Right lobe of liver (tissue), 6 donors: ENCODE measurements at regions not wholly inside any gene's neighbourhood (a gene's known extent, or its start where the extent isn't known, plus 50 kb on each side); places are given as distances from the start of the nearest gene placed in this dataset.
"Not testable (repeated sequence)": the region's sequence is repeated elsewhere in the genome, so short reads cannot be mapped to it uniquely, and the experiment has no call there.

Experiments
- ATAC-seq, 4 donors: fragments of 200-7000 bp; cut with Tn5 transposase; one replicate each; pipeline ENCODE4 v1.9.1; 2020; ENCODE audit warnings: mild to moderate bottlenecking in 4 of 4, moderate library complexity in 4 of 4
- DNase-seq, 3 donors: peaks; one replicate each; pipeline ENCODE4 v3.0.0-alpha.2; 2020
- H3K27ac ChIP-seq, 3 donors: fragments of 200-600 bp; one replicate each; pipeline ENCODE4 v1.8.0; 2022
- H3K27me3 ChIP-seq, 2 donors: fragments of 200-600 bp; one replicate each; pipeline ENCODE4 v1.8.0; 2022
- H3K36me3 ChIP-seq, 4 donors: fragments of 200-600 bp; sonication (generic) in 1 of 4; one replicate each; pipeline versions ENCODE4 v1.5.1 to v1.8.0; 2017 to 2022; ENCODE audit warnings: control low read depth in 1 of 4
- H3K4me1 ChIP-seq, 4 donors: fragments of 200-600 bp; sonication (generic) in 1 of 4; one replicate each; pipeline versions ENCODE4 v1.5.1 to v1.8.0; 2017 to 2022; ENCODE audit warnings: control low read depth in 1 of 4
- H3K4me3 ChIP-seq, 3 donors: fragments of 200-600 bp; one replicate each; pipeline ENCODE4 v1.8.0; 2022
- H3K9me3 ChIP-seq, 4 donors: fragments of 200-600 bp; sonication (generic) in 1 of 4; one replicate each; pipeline versions ENCODE4 v1.5.1 to v1.8.0; 2017 to 2022; ENCODE audit warnings: control low read depth in 1 of 4
- POLR2A ChIP-seq: fragments of 450-650 bp; IDR thresholded peaks from one replicate; pipeline ENCODE4 v1.6.1; 2017; ENCODE audit warnings: antibody characterized with exemption, mild to moderate bottlenecking
- WGBS: methylation state at CpG from one replicate; pipeline ENCODE4 v1.1.6; 2018; ENCODE audit warnings: low coverage, low lambda C conversion rate; ENCODE audit not compliant: insufficient coverage; ENCODE audit errors: missing lambda C conversion rate; 5-methylcytosine and 5-hydroxymethylcytosine counted together
- intact Hi-C, 2 donors: fragments of 100-400 bp; cut with DNase I; formaldehyde crosslinking; loops; one replicate each; pipeline versions ENCODE4 v1.11.2 to v1.14.1; 2022
- TF ChIP-seq, protein P1 (sequence below), 4 donors: fragments of 200-600 bp in 3 of 4; fragments of 450-650 bp in 1 of 4; IDR thresholded peaks; one replicate each; pipeline versions ENCODE4 v1.5.1 to v1.8.0; 2016 to 2022; ENCODE audit warnings: antibody characterized with exemption in 4 of 4, mild to moderate bottlenecking in 2 of 4
- donor health status: DM: no; HTN: yes; CAD: no.
- donor health status: DM: no; HTN: no; CAD: no.
- donor health status: DM: no; HTN: no; CAD: no.
- donor health status: DM: no; HTN: yes; CAD: no.
- donor health status: DM: no; HTN: yes; CAD: no.

DNA sequence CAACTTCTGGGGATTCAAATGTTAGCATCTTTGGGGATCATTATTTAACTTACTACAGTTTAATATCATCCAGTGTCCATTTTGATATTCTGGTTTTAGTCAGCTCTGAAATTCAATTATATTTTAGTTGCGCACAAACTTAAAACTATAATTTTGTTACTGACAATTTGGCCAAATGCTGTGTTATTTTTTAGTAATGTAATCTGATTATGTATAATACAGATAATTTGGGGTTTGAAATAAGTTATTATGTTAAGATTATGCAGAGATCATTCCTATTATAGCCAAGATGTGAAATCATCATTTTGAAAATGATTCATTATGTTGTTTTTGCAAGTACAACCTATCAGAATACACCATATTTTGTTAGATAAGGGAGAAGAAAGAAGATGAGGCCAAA lies 706.1 kb downstream of the ROBO2 start:
- no peaks in the 10 kb centered on the region for H3K4me1 ChIP-seq
- no peaks in the 10 kb centered on the region for H3K36me3 ChIP-seq
- H3K27me3 ChIP-seq: no peaks in the 10 kb centered on the region
- intact Hi-C loops: no loop called here
- H3K27ac ChIP-seq: no peak overlapping the region
- TF ChIP-seq, protein P1, sequence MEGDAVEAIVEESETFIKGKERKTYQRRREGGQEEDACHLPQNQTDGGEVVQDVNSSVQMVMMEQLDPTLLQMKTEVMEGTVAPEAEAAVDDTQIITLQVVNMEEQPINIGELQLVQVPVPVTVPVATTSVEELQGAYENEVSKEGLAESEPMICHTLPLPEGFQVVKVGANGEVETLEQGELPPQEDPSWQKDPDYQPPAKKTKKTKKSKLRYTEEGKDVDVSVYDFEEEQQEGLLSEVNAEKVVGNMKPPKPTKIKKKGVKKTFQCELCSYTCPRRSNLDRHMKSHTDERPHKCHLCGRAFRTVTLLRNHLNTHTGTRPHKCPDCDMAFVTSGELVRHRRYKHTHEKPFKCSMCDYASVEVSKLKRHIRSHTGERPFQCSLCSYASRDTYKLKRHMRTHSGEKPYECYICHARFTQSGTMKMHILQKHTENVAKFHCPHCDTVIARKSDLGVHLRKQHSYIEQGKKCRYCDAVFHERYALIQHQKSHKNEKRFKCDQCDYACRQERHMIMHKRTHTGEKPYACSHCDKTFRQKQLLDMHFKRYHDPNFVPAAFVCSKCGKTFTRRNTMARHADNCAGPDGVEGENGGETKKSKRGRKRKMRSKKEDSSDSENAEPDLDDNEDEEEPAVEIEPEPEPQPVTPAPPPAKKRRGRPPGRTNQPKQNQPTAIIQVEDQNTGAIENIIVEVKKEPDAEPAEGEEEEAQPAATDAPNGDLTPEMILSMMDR (IDR thresholded peaks at IDR 0.05): no peak
- no peak for TF ChIP-seq POLR2A
- 83% methylated on average over 1 of the region's 1 CpG for WGBS
- no peaks in the 10 kb centered on the region for H3K9me3 ChIP-seq
- H3K4me3 ChIP-seq: no peak overlapping the region
- ATAC-seq (no peak), DNase-seq (no peak)

DNA sequence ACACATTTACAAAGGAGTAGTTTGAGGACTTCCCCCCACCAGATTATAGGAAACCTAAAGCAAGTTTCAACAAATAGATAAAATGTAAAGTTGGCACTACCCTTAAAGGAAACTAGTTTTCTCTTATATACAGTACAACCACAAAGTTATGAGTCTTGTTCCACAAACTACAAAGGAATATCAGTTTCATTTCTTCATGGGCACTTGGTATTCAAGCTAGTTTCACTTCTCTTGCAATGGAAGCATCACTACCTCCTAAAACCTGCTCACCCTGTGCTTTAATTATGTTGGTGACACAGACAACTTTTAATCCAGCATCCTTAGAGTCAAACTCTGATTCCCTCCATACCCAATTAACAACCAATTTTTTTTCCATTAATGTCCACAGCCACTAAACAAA lies 707.0 kb downstream of the ROBO2 start:
- Histone ChIP-seq H3K9me3 (no peaks in the 10 kb centered on the region), H3K27me3 (no peaks in the 10 kb centered on the region), H3K36me3 (no peaks in the 10 kb centered on the region), H3K4me3 (no peak overlapping the region), H3K27ac (no peak overlapping the region), H3K4me1 (no peaks in the 10 kb centered on the region)
- ATAC-seq: no peak
- DNase-seq: no peak
- TF ChIP-seq POLR2A: no peak
- TF ChIP-seq, protein P1 (IDR thresholded peaks at IDR 0.05): no peak
- intact Hi-C loops: no loop called here

DNA sequence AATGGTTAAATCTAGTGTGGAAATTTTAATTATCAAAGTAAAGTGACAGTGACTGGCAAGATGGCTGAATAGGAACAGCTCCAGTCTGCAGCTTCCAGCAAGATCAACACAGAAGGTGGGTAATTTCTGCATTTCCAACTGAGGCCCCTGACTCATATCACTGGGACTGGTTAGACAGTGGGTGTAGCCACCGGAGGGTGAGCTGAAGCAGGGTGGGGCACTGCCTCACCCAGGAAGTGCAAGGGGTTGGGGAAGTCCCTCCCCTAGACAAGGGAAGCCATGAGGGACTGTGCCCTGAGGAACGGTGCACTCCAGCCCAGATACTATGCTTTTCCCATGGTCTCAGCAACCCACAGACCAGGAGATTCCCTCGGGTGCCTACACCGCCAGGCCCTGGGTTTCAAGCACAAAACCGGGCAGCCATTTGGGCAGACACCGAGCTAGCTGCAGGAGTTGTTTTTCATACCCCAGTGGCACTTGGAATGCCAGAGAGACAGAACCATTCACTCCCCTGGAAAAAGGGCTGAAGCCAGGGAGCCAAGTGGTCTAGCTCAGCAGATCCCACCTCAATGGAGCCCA lies 716.6 kb downstream of the ROBO2 start:
- intact Hi-C loops: not testable (repeated sequence)

DNA sequence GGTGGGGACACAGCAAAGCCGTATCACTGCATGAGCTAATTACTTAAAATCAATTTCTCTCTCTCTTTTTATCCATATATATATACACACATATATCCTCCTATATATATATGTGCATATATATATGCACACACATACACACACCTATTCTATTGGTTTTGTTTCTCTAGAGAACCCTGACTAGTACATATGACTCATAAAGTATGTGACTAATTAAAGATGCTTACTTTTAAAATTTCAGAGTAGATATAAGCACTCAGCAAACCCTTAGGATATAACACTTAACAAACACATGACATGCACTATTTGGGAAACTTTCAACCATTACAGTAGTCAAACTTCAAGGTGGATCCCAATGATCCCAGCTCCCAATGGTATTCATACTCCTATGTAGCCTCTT lies 732.6 kb downstream of the ROBO2 start:
- Histone ChIP-seq H3K36me3 (no peaks in the 10 kb centered on the region), H3K4me3 (no peak overlapping the region), H3K27ac (no peak overlapping the region), H3K4me1 (no peaks in the 10 kb centered on the region), H3K9me3 (no peaks in the 10 kb centered on the region), H3K27me3 (no peaks in the 10 kb centered on the region)
- no peak for TF ChIP-seq POLR2A
- TF ChIP-seq, protein P1 (IDR thresholded peaks at IDR 0.05): no peak
- WGBS: 15% methylated on average over 1 of the region's 1 CpG
- DNase-seq (no peak), ATAC-seq (no peak)
- intact Hi-C loops: no loop called here

More for the DNA sequence above, 716.6 kb downstream of the ROBO2 start:
- not testable (repeated sequence) for H3K9me3 ChIP-seq, H3K36me3 ChIP-seq, ATAC-seq, H3K4me3 ChIP-seq, DNase-seq, H3K4me1 ChIP-seq, H3K27ac ChIP-seq, H3K27me3 ChIP-seq
- WGBS: 60% methylated on average over 1 of the region's 6 CpGs

DNA sequence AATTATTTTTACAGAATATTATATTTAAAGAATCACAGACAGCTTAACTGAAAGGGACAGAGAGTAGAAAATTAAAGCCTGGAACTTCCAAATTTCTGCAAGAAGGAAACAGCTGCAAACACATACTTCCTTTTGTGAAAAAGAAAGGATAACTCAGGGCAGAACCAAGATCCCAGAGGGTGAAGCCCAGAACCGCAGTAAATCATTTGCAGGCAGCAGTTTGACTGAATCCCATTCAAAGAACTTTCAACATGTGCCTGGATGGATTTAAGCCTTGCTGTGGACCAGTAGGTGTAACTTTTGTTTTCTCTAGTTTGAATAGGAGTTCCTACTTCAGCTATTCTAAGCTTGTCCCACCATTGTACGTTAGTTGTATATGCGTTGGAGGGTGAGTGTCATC lies 733.2 kb downstream of the ROBO2 start:
- Histone ChIP-seq H3K27ac (no peak overlapping the region), H3K4me1 (no peaks in the 10 kb centered on the region), H3K27me3 (no peaks in the 10 kb centered on the region), H3K36me3 (no peaks in the 10 kb centered on the region), H3K4me3 (no peak overlapping the region), H3K9me3 (no peaks in the 10 kb centered on the region)
- 58% methylated on average over 3 of the region's 3 CpGs for WGBS
- no peak for DNase-seq
- intact Hi-C loops: no loop called here
- ATAC-seq: no peak
- TF ChIP-seq, protein P1 (IDR thresholded peaks at IDR 0.05): no peak
- TF ChIP-seq POLR2A: no peak
